GM12878 (cell line): ENCODE measurements at regions not wholly inside any gene's neighbourhood (a gene's known extent, or its start where the extent isn't known, plus 50 kb on each side); places are given as distances from the start of the nearest gene placed in this dataset.

Experiments used
- EP300 ChIP-seq, 2 experiments: fragments of 150-350 bp in 1 of 2; IDR thresholded peaks; 2 replicates each; pipeline ENCODE4 v1.6.1; 2011 to 2012; ENCODE audit warnings: low read depth in 2 of 2, low read length in 2 of 2, borderline replicate concordance in 1 of 2, improper control_type of control experiment in 1 of 2, inconsistent platforms in 1 of 2; ENCODE audit not compliant: control insufficient read depth in 1 of 2
- STAT1 ChIP-seq: fragments of 450-650 bp; conservative IDR thresholded peaks from 2 replicates; pipeline ENCODE4 v1.6.1; 2014; ENCODE audit warnings: antibody characterized with exemption, mild to moderate bottlenecking
- TF ChIP-seq, protein P1 (sequence below): fragments of 450-650 bp; IDR thresholded peaks from 2 replicates; pipeline ENCODE4 v1.6.1; 2017; ENCODE audit warnings: mild to moderate bottlenecking, low read depth, inconsistent platforms; ENCODE audit not compliant: poor library complexity, severe bottlenecking

DNA sequence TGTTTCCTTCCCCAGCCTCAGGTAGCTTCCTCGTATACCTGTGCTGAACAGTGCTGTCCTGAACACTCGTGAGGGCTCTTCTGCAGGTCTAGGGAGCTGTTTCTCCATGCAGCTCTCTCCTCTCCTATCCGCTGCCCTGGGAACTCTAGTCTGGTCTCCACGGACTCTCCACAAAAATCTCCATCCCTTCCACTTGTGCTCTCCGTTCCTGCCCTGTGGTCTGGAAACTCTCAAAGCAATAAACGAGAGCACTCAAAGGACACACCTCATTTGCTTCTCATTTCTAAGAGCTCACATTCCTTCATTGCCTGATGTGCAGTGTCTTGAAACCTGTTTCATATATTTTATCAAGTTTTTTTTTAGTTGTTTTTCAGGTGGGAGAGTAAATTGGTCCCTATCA, 235.9 kb upstream of the RGS17 start:
- TF ChIP-seq EP300 (IDR thresholded peaks at IDR 0.05; ENCODE audit: borderline replicate concordance in 1 of 2, control insufficient read depth in 1 of 2, low read depth in 2 of 2, low read length in 2 of 2) (no peak), STAT1 (no peak)
- TF ChIP-seq, protein P1, sequence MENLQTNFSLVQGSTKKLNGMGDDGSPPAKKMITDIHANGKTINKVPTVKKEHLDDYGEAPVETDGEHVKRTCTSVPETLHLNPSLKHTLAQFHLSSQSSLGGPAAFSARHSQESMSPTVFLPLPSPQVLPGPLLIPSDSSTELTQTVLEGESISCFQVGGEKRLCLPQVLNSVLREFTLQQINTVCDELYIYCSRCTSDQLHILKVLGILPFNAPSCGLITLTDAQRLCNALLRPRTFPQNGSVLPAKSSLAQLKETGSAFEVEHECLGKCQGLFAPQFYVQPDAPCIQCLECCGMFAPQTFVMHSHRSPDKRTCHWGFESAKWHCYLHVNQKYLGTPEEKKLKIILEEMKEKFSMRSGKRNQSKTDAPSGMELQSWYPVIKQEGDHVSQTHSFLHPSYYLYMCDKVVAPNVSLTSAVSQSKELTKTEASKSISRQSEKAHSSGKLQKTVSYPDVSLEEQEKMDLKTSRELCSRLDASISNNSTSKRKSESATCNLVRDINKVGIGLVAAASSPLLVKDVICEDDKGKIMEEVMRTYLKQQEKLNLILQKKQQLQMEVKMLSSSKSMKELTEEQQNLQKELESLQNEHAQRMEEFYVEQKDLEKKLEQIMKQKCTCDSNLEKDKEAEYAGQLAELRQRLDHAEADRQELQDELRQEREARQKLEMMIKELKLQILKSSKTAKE: no peak
